Endothelial cell (in vitro differentiated cells): ENCODE measurements at regions not wholly inside any gene's neighbourhood (a gene's known extent, or its start where the extent isn't known, plus 50 kb on each side); places are given as distances from the start of the nearest gene placed in this dataset.
A peak's percentile ranks its signal among the peaks of the same experiment; 100 is the strongest.

Experiments
- DNase-seq: peaks from one replicate; pipeline ENCODE4 v3.0.0; 2021; ENCODE audit warnings: low spot score
- H3K27ac Mint-ChIP-seq: one replicate; pipeline ENCODE4 v1.8.0; 2021; ENCODE audit warnings: mixed read lengths, inconsistent platforms; ENCODE audit not compliant: unreplicated experiment
- H3K27me3 Mint-ChIP-seq: one replicate; pipeline ENCODE4 v1.8.0; 2021; ENCODE audit warnings: mild to moderate bottlenecking, moderate library complexity, mixed read lengths, inconsistent platforms; ENCODE audit not compliant: unreplicated experiment
- H3K36me3 Mint-ChIP-seq: one replicate; pipeline ENCODE4 v1.8.0; 2021; ENCODE audit warnings: mild to moderate bottlenecking, low read depth, mixed read lengths, inconsistent platforms; ENCODE audit not compliant: unreplicated experiment
- H3K4me1 Mint-ChIP-seq: one replicate; pipeline ENCODE4 v1.8.0; 2021; ENCODE audit warnings: mild to moderate bottlenecking, mixed read lengths, inconsistent platforms; ENCODE audit not compliant: unreplicated experiment
- H3K4me3 Mint-ChIP-seq: one replicate; pipeline ENCODE4 v1.8.0; 2021; ENCODE audit warnings: mild to moderate bottlenecking, mixed read lengths, inconsistent platforms; ENCODE audit not compliant: unreplicated experiment
- H3K9me3 Mint-ChIP-seq: one replicate; pipeline ENCODE4 v1.8.0; 2021; ENCODE audit warnings: mixed read lengths, inconsistent platforms; ENCODE audit not compliant: unreplicated experiment
- TF ChIP-seq, protein P1 (sequence below): fragments of 200-600 bp; sonication (generic); IDR thresholded peaks from one replicate; pipeline ENCODE4 v1.5.0; 2021; ENCODE audit warnings: antibody characterized with exemption; ENCODE audit not compliant: unreplicated experiment

GRCh38 chr6:21666853-21667681 lies 73.5 kb downstream of the SOX4 start:
- Mint-ChIP-seq H3K4me3 (peak overlapping the region; percentile 98), H3K27me3 (peaks cover 9% of the 10 kb centered on the region), H3K36me3 (no peaks in the 10 kb centered on the region), H3K27ac (peak overlapping the region; percentile 67), H3K9me3 (no peaks in the 10 kb centered on the region), H3K4me1 (peaks cover 44% of the 10 kb centered on the region)
- TF ChIP-seq, protein P1, sequence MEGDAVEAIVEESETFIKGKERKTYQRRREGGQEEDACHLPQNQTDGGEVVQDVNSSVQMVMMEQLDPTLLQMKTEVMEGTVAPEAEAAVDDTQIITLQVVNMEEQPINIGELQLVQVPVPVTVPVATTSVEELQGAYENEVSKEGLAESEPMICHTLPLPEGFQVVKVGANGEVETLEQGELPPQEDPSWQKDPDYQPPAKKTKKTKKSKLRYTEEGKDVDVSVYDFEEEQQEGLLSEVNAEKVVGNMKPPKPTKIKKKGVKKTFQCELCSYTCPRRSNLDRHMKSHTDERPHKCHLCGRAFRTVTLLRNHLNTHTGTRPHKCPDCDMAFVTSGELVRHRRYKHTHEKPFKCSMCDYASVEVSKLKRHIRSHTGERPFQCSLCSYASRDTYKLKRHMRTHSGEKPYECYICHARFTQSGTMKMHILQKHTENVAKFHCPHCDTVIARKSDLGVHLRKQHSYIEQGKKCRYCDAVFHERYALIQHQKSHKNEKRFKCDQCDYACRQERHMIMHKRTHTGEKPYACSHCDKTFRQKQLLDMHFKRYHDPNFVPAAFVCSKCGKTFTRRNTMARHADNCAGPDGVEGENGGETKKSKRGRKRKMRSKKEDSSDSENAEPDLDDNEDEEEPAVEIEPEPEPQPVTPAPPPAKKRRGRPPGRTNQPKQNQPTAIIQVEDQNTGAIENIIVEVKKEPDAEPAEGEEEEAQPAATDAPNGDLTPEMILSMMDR = no peak
- DNase-seq = peak; percentile 35

GRCh38 chr6:21668795-21669194 lies 75.2 kb downstream of the SOX4 start:
- TF ChIP-seq, protein P1 = no peak

GRCh38 chr6:21676769-21677168 lies 83.2 kb downstream of the SOX4 start:
- no peak overlapping the region for H3K27ac Mint-ChIP-seq
- H3K4me3 Mint-ChIP-seq = no peak overlapping the region
- TF ChIP-seq, protein P1 = no peak
- peaks cover 4% of the 10 kb centered on the region for H3K27me3 Mint-ChIP-seq
- peaks cover 25% of the 10 kb centered on the region for H3K36me3 Mint-ChIP-seq
- no peaks in the 10 kb centered on the region for H3K9me3 Mint-ChIP-seq
- peaks cover 17% of the 10 kb centered on the region for H3K4me1 Mint-ChIP-seq
- no peak for DNase-seq

More at GRCh38 chr6:21668795-21669194, 75.2 kb downstream of the SOX4 start:
- Mint-ChIP-seq H3K4me3 (peak overlapping the region; percentile 63), H3K27ac (no peak overlapping the region), H3K27me3 (peaks cover 5% of the 10 kb centered on the region), H3K36me3 (peaks cover 8% of the 10 kb centered on the region), H3K9me3 (no peaks in the 10 kb centered on the region), H3K4me1 (peaks cover 47% of the 10 kb centered on the region)
- DNase-seq = no peak

GRCh38 chr6:21678990-21679389 lies 85.4 kb downstream of the SOX4 start:
- H3K36me3 Mint-ChIP-seq = peaks cover 23% of the 10 kb centered on the region
- peaks cover 4% of the 10 kb centered on the region for H3K27me3 Mint-ChIP-seq
- no peak overlapping the region for H3K4me3 Mint-ChIP-seq
- TF ChIP-seq, protein P1 = no peak
- H3K27ac Mint-ChIP-seq = no peak overlapping the region
- no peaks in the 10 kb centered on the region for H3K9me3 Mint-ChIP-seq
- DNase-seq = no peak
- H3K4me1 Mint-ChIP-seq = peaks cover 6% of the 10 kb centered on the region

- no peak for DNase-seq
- no peak overlapping the region for H3K27ac Mint-ChIP-seq
- no peak overlapping the region for H3K4me3 Mint-ChIP-seq
- H3K4me1 Mint-ChIP-seq = peaks cover 2% of the 10 kb centered on the region
- H3K27me3 Mint-ChIP-seq = peaks cover 2% of the 10 kb centered on the region
- TF ChIP-seq, protein P1 = no peak
- H3K9me3 Mint-ChIP-seq = no peaks in the 10 kb centered on the region
- peaks cover 20% of the 10 kb centered on the region for H3K36me3 Mint-ChIP-seq
These were observed 86.3 kb downstream of the SOX4 start for GRCh38 chr6:21679761-21680265.
